DMS79 treated with DMSO at 0.1 percent for 48 hours (cell line): ENCODE measurements at regions not wholly inside any gene's neighbourhood (a gene's known extent, or its start where the extent isn't known, plus 50 kb on each side); places are given as distances from the start of the nearest gene placed in this dataset.

ENCODE experiments used
- DNase-seq: peaks from one replicate; lab custom pipeline; 2025; lab: John Stamatoyannopoulos, UW

GRCh38 chr2:155770516-155770915, 562.0 kb downstream of the NR4A2 start:
- no peak for DNase-seq

- no peak for DNase-seq
Measured at GRCh38 chr2:155766342-155767115, 566.0 kb downstream of the NR4A2 start.

GRCh38 chr2:155755481-155755880, 577.0 kb downstream of the NR4A2 start:
- DNase-seq: no peak

DNA sequence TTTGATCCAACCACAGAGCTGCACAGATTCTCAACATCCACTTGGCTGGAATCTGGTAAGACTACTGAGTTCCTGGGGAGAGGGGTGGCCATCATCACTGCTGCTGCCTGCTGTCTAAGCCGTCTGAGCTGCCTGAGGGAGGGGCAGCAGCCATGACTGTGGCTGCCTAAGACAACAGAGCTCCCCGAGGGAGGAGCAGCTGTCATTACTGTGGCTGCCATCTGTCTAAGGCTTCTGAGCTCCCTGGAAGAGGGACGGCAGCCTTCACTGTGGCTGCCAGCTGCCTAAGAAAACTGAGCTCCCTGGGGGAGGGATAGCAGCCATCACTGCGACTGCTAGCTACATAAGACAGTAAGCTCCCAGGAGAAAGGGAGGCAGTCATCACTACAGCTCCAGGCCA, 584.4 kb downstream of the NR4A2 start:
- DNase-seq: no peak

- no peak for DNase-seq
Measured at GRCh38 chr2:155747531-155747930, 585.0 kb downstream of the NR4A2 start.

DNA sequence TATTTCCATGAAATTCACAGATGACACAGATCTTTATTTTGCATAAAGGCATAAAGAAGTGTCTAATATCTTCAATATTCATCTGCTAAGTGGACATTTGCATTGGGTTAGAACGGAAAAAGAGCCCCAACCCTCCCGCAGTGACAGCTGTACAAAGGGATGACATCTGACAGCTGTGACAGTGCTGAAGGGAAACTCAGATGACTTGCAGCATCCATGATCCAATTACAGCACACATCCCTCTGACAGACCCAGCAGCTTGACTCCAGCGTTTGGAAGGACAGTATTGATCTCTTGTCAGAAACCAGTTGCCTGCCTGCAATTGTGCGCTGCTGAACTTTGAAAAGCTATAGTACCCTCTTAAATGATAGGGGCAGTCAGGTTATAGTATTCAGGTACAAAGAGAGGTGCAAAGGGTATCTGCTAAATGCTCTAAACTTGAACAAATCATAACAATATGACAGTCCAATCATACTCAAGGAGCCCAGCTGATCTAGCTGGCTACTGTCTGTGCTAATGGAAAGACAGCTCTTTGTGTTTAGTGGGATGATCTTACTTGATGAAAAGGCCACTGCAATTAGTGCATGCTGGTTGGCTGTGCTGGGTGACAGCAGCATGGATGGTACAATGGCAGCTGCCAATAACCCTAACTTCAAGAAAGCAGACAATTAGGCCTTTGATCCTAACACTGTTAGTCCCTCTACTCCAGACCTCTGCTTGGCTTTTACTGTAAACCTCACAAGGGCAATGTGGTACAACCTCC, 599.2 kb downstream of the NR4A2 start:
- no peak for DNase-seq

DNA sequence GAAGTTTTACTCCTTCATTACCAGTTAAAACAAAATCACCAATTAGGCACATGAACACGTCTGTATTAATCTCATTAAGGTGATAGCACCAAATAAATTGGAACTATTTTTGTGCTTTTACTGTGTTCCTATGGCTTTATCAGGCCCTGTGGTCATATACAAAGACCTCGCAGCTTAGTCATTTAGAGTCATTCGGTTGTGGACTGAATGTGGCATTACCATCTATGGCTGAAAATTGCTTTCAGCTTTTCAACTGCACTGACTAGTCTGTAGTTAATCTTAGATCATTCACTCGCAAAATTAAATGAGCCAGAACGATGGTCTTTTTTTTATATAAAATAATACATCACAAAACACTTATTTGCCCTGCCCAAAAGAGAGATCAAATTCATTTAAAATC, 601.7 kb downstream of the NR4A2 start:
- no peak for DNase-seq

- DNase-seq: no peak
Measured at GRCh38 chr2:155727187-155727895, 605.2 kb downstream of the NR4A2 start.

GRCh38 chr2:155722290-155722689, 610.2 kb downstream of the NR4A2 start:
- DNase-seq: no peak

GRCh38 chr2:155715705-155716104, 616.8 kb downstream of the NR4A2 start:
- no peak for DNase-seq

- no peak for DNase-seq
Measured at GRCh38 chr2:155714983-155715382, 617.5 kb downstream of the NR4A2 start.

DNA sequence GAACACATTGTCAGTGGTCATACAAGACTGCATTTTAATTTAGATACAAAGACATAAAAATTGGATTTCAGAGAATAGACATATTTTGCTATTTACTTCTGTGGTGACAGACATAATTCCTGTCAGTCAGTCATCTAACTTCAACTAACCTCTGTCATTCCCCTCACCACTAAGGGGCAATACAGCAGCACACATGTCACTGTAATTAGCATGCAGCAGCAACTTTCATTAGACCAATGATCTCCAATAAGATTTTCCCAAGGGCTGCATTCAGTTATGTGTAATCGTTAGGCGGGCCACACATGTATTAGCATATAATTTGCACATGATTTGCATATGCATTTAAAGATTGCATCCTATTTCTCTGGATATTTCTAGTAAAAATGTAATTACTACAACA, 624.5 kb downstream of the NR4A2 start:
- DNase-seq: no peak

GRCh38 chr2:155703917-155704316, 628.6 kb downstream of the NR4A2 start:
- DNase-seq: no peak

DNA sequence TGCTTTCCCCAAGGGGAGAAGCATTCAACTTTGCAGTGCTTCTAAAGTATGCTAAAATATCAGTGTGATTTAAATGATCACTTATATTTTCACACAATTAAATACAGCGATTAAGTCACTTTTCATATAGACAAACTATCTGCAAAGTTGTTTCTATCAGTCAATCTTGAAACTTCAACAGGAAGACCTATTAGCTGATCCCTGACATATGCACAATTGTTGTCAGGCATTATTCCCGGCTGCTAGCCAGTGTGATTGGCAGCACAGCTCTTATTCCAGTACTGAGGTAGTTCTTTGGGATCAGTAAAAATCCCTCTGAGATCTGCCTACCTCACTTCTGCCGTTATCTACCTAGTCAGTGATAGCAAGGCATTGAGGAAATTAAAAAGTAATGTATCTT, 629.5 kb downstream of the NR4A2 start:
- no peak for DNase-seq

GRCh38 chr2:155701721-155702120, 630.8 kb downstream of the NR4A2 start:
- DNase-seq: no peak

GRCh38 chr2:155696571-155696970, 636.0 kb downstream of the NR4A2 start:
- DNase-seq: no peak

GRCh38 chr2:155695505-155695904, 637.0 kb downstream of the NR4A2 start:
- DNase-seq: no peak

GRCh38 chr2:155692856-155693255, 639.7 kb downstream of the NR4A2 start:
- DNase-seq: no peak

GRCh38 chr2:155692106-155692505, 640.4 kb downstream of the NR4A2 start:
- DNase-seq: no peak

DNA sequence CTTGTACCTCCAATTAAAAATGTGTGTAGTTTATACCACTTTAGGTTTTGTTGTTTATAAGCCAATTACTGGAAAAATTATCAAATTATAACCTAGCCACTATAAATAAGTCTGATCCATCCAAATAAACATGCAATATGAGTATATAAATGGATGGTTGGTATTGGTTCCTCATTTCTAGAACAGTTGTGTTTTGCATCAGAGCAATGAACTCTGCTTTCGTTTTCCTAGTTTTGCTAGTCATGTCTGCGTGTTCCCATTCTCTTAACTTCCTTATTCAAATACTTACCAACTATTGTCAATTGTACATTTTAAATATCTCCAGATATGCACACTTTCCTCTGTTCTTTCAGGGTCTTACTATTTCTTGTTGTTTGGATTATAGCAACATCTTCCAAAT, 641.7 kb downstream of the NR4A2 start:
- DNase-seq: no peak

GRCh38 chr2:155689791-155690190, 642.7 kb downstream of the NR4A2 start:
- DNase-seq: no peak

GRCh38 chr2:155687181-155687580, 645.3 kb downstream of the NR4A2 start:
- DNase-seq: no peak

DNA sequence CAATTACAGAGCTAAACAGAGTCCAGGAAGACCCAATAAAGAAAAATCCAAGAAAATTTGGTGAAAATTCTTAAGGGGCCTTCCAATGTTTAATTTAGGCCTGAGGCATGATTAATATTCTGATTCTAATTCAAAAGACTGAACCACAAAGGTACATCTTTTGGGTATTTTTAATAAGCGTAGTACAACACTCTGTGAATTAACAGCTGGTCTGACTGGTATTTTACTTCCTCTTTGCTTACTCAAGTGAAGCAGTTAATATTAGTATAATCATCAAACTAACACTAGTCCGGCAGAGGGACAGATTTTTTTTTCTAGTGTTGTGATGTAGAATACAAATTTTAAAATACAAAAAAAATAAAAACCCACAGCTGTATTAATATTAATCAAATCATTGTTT, 652.9 kb downstream of the NR4A2 start:
- no peak for DNase-seq
